ENCODE measurements at regions not wholly inside any gene's neighbourhood (a gene's known extent, or its start where the extent isn't known, plus 50 kb on each side); places are given as distances from the start of the nearest gene placed in this dataset.
A peak's percentile ranks its signal among the peaks of the same experiment; 100 is the strongest.
"Not testable (repeated sequence)": the region's sequence is repeated elsewhere in the genome, so short reads cannot be mapped to it uniquely, and the experiment has no call there.

DNA sequence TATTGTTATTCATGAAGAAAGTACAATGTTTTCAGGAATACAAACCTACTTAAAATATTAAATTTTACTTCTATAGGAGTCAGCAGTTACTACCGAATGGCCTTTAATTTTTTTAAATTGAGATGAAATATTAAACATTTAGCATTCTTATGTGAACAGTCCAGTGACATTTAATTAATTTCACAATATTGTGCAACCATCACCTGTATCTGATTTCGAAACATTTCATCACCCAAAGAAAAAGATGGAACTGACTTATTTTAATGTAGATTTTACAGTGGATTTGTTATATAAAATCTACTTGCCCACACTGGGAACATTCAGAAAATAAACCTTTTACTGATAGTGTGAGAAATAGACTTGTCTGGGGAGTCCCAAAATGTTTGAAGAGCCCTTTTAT, 585.2 kb upstream of the LINC00305 start:
- Mint-ChIP-seq H3K4me3 (no peak overlapping the region), H3K4me1 (no peaks in the 10 kb centered on the region), H3K9me3 (no peaks in the 10 kb centered on the region), H3K36me3 (ENCODE audit: insufficient read depth in 1 of 3, low read depth in 3 of 3) (no peaks in the 10 kb centered on the region), H3K27me3 (ENCODE audit: low read depth) (no peaks in the 10 kb centered on the region; the same call in 1 of the 2 replicates), H3K27ac (no peak overlapping the region)
- H3K27me3 ChIP-seq (ENCODE audit: insufficient read depth, low read length), result no peaks in the 10 kb centered on the region
- H3K56ac ChIP-seq (ENCODE audit: insufficient read length, low read depth, low read length), result no peak overlapping the region
- no peak overlapping the region for H3K18ac ChIP-seq (ENCODE audit: insufficient read length, low read depth, low read length)
- no peak overlapping the region for H3K27ac ChIP-seq (ENCODE audit: insufficient read length, low read depth, low read length)
- H3T11ph ChIP-seq (ENCODE audit: low read length), result no peak overlapping the region
- no peak overlapping the region for H4K8ac ChIP-seq (replicated peaks; ENCODE audit: insufficient read length, low read depth, low read length)
- no peak overlapping the region for H4K5ac ChIP-seq (ENCODE audit: insufficient read length, low read depth, low read length)
- no peak overlapping the region for H3K4ac ChIP-seq (ENCODE audit: low read depth, low read length)
- no peaks in the 10 kb centered on the region for H3K4me1 ChIP-seq (ENCODE audit: insufficient read depth, low read length)
- no peaks in the 10 kb centered on the region for H3K23me2 ChIP-seq (ENCODE audit: insufficient read length, low read depth, low read length, poor library complexity, severe bottlenecking)
- H2BK15ac ChIP-seq (ENCODE audit: low read depth, low read length), result no peak overlapping the region
- H3K9me3 ChIP-seq (ENCODE audit: control insufficient read depth, low read depth, low read length), result no peaks in the 10 kb centered on the region
- H3K23ac ChIP-seq (ENCODE audit: insufficient read length, low read depth, low read length), result no peak overlapping the region
- H3K79me2 ChIP-seq (ENCODE audit: insufficient read depth, low read length), result no peaks in the 10 kb centered on the region
- no CpG with 5 or more reads among the region's 2 CpGs for WGBS (ENCODE audit: extremely low coverage, insufficient read length, low lambda C conversion rate)
- H4K91ac ChIP-seq (ENCODE audit: insufficient read length, low read depth, low read length), result no peak overlapping the region
- H3K9ac ChIP-seq (ENCODE audit: extremely low read depth, insufficient read length, low read length), result no peak overlapping the region
- no peak for TF ChIP-seq CTCF (conservative IDR thresholded peaks at IDR 0.05)
- no peak for DNase-seq
- H3K79me1 ChIP-seq (ENCODE audit: insufficient read depth, low read depth, low read length, poor library complexity, severe bottlenecking), result no peaks in the 10 kb centered on the region
- H2BK12ac ChIP-seq (ENCODE audit: insufficient read length, low read depth, low read length), result no peak overlapping the region
- H2AFZ ChIP-seq (ENCODE audit: low read length), result no peak overlapping the region
- H2BK120ac ChIP-seq (ENCODE audit: low read depth, low read length, poor library complexity, severe bottlenecking), result no peak overlapping the region
- no peak overlapping the region for H3K4me2 ChIP-seq (ENCODE audit: insufficient read depth, insufficient read length, low read length)
- H3K14ac ChIP-seq (ENCODE audit: insufficient read depth, low read length), result no peak overlapping the region
- H2BK20ac ChIP-seq (ENCODE audit: low read depth, low read length, poor library complexity, severe bottlenecking), result no peak overlapping the region
- H4K20me1 ChIP-seq (ENCODE audit: control insufficient read depth, insufficient read depth, insufficient read length), result no peaks in the 10 kb centered on the region
- H2AK5ac ChIP-seq (ENCODE audit: insufficient read length, low read length), result no peak overlapping the region
- no peak overlapping the region for H2BK5ac ChIP-seq (ENCODE audit: insufficient read length, low read length)

DNA sequence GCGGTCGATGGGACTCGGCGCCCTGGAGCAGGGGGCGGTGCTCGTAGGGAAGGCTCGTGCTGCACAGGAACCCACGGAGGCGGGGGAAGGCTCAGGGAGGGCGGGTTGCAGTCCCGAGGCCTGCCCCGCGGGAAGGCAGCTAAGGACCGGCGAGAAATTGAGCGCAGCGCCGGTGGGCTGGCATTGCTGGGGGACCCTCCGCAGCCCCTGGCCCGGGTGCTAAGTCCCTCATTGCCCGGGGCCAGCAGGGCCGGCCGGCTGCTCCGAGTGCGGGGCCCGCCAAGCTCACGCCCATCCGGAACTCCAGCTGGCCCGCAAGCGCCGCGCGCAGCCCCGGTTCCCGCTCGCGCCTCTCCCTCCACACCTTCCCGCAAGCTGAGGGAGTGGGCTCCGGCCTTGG, 576.8 kb upstream of the LINC00305 start:
- not testable (repeated sequence) for H3K56ac ChIP-seq (ENCODE audit: insufficient read length, low read depth, low read length); H3K18ac ChIP-seq (ENCODE audit: insufficient read length, low read depth, low read length); H3T11ph ChIP-seq (ENCODE audit: low read length); H2AK5ac ChIP-seq (ENCODE audit: insufficient read length, low read length); H3K9me3 Mint-ChIP-seq; H2BK12ac ChIP-seq (ENCODE audit: insufficient read length, low read depth, low read length); H3K4me2 ChIP-seq (ENCODE audit: insufficient read depth, insufficient read length, low read length); H3K27ac ChIP-seq (ENCODE audit: insufficient read length, low read depth, low read length); H4K91ac ChIP-seq (ENCODE audit: insufficient read length, low read depth, low read length); H3K27ac Mint-ChIP-seq; H4K8ac ChIP-seq (replicated peaks; ENCODE audit: insufficient read length, low read depth, low read length); H3K9me3 ChIP-seq (ENCODE audit: control insufficient read depth, low read depth, low read length); H3K79me2 ChIP-seq (ENCODE audit: insufficient read depth, low read length); H3K36me3 Mint-ChIP-seq (ENCODE audit: insufficient read depth in 1 of 3, low read depth in 3 of 3); H3K27me3 ChIP-seq (ENCODE audit: insufficient read depth, low read length); H2BK120ac ChIP-seq (ENCODE audit: low read depth, low read length, poor library complexity, severe bottlenecking); H3K79me1 ChIP-seq (ENCODE audit: insufficient read depth, low read depth, low read length, poor library complexity, severe bottlenecking); H3K4me1 Mint-ChIP-seq; H3K23me2 ChIP-seq (ENCODE audit: insufficient read length, low read depth, low read length, poor library complexity, severe bottlenecking); H3K27me3 Mint-ChIP-seq (ENCODE audit: low read depth); H3K23ac ChIP-seq (ENCODE audit: insufficient read length, low read depth, low read length); H2BK20ac ChIP-seq (ENCODE audit: low read depth, low read length, poor library complexity, severe bottlenecking); H2AFZ ChIP-seq (ENCODE audit: low read length); H2BK15ac ChIP-seq (ENCODE audit: low read depth, low read length); H2BK5ac ChIP-seq (ENCODE audit: insufficient read length, low read length); H4K20me1 ChIP-seq (ENCODE audit: control insufficient read depth, insufficient read depth, insufficient read length); H3K14ac ChIP-seq (ENCODE audit: insufficient read depth, low read length); H3K4me3 Mint-ChIP-seq; H3K4ac ChIP-seq (ENCODE audit: low read depth, low read length); H3K9ac ChIP-seq (ENCODE audit: extremely low read depth, insufficient read length, low read length); H4K5ac ChIP-seq (ENCODE audit: insufficient read length, low read depth, low read length); H3K4me1 ChIP-seq (ENCODE audit: insufficient read depth, low read length)
- WGBS (ENCODE audit: extremely low coverage, insufficient read length, low lambda C conversion rate), result no CpG with 5 or more reads among the region's 39 CpGs
- peak; percentile 35 for DNase-seq
